ENCODE measurements at regions not wholly inside any gene's neighbourhood (a gene's known extent, or its start where the extent isn't known, plus 50 kb on each side); places are given as distances from the start of the nearest gene placed in this dataset.

GRCh38 chr3:137948400-137949072 is 61.4 kb upstream of the CLDN18 start:
- TF ChIP-seq, protein P1, sequence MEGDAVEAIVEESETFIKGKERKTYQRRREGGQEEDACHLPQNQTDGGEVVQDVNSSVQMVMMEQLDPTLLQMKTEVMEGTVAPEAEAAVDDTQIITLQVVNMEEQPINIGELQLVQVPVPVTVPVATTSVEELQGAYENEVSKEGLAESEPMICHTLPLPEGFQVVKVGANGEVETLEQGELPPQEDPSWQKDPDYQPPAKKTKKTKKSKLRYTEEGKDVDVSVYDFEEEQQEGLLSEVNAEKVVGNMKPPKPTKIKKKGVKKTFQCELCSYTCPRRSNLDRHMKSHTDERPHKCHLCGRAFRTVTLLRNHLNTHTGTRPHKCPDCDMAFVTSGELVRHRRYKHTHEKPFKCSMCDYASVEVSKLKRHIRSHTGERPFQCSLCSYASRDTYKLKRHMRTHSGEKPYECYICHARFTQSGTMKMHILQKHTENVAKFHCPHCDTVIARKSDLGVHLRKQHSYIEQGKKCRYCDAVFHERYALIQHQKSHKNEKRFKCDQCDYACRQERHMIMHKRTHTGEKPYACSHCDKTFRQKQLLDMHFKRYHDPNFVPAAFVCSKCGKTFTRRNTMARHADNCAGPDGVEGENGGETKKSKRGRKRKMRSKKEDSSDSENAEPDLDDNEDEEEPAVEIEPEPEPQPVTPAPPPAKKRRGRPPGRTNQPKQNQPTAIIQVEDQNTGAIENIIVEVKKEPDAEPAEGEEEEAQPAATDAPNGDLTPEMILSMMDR (IDR thresholded peaks at IDR 0.05; ENCODE audit: insufficient read depth, low read length, poor library complexity, severe bottlenecking): no peak
- no peak for TF ChIP-seq EZH2phosphoT487 (conservative IDR thresholded peaks at IDR 0.05; ENCODE audit: low read length)

All from SU-DHL-6 (cell line).